Cerebellar cortex (tissue), 1 donor: ENCODE measurements at regions not wholly inside any gene's neighbourhood (a gene's known extent, or its start where the extent isn't known, plus 50 kb on each side); places are given as distances from the start of the nearest gene placed in this dataset.

ENCODE experiments used
- DNase-seq: peaks from one replicate; pipeline ENCODE4 v3.0.0-alpha.2; 2015; ENCODE audit warnings: low spot score

- no peak for DNase-seq
These were observed 56.4 kb upstream of the SPOCK3 start for GRCh38 chr4:167290678-167291077.

- DNase-seq = no peak
These were observed 74.6 kb upstream of the SPOCK3 start for GRCh38 chr4:167308876-167309275.

- DNase-seq = no peak
These were observed 87.0 kb upstream of the SPOCK3 start for GRCh38 chr4:167321299-167321698.

- no peak for DNase-seq
These were observed 105.5 kb upstream of the SPOCK3 start for GRCh38 chr4:167339781-167340180.

GRCh38 chr4:167359711-167360110, 125.4 kb upstream of the SPOCK3 start:
- no peak for DNase-seq

- no peak for DNase-seq
These were observed 145.0 kb upstream of the SPOCK3 start for GRCh38 chr4:167379076-167379835.

- DNase-seq = no peak
These were observed 146.7 kb upstream of the SPOCK3 start for GRCh38 chr4:167380964-167381363.

GRCh38 chr4:167383291-167383690, 149.0 kb upstream of the SPOCK3 start:
- no peak for DNase-seq

- DNase-seq = no peak
These were observed 163.3 kb upstream of the SPOCK3 start for GRCh38 chr4:167397586-167397985.

- no peak for DNase-seq
These were observed 164.9 kb upstream of the SPOCK3 start for GRCh38 chr4:167399201-167399600.

- no peak for DNase-seq
These were observed 171.9 kb upstream of the SPOCK3 start for GRCh38 chr4:167406181-167406580.

GRCh38 chr4:167415461-167415860, 181.2 kb upstream of the SPOCK3 start:
- DNase-seq = no peak

GRCh38 chr4:167419468-167420140, 185.3 kb upstream of the SPOCK3 start:
- DNase-seq = no peak

GRCh38 chr4:167421201-167421600, 186.9 kb upstream of the SPOCK3 start:
- no peak for DNase-seq

- DNase-seq = no peak
These were observed 190.3 kb upstream of the SPOCK3 start for GRCh38 chr4:167424341-167425256.

GRCh38 chr4:167428156-167428555, 193.9 kb upstream of the SPOCK3 start:
- no peak for DNase-seq

GRCh38 chr4:167431371-167431770, 197.1 kb upstream of the SPOCK3 start:
- no peak for DNase-seq

- DNase-seq = no peak
These were observed 201.5 kb upstream of the SPOCK3 start for GRCh38 chr4:167435786-167436185.

GRCh38 chr4:167443841-167444240, 209.5 kb upstream of the SPOCK3 start:
- DNase-seq = no peak

- no peak for DNase-seq
These were observed 218.7 kb upstream of the SPOCK3 start for GRCh38 chr4:167452922-167453430.

- DNase-seq = no peak
These were observed 222.3 kb upstream of the SPOCK3 start for GRCh38 chr4:167456619-167457018.

GRCh38 chr4:167469436-167469835, 235.1 kb upstream of the SPOCK3 start:
- no peak for DNase-seq
